ENCODE measurements at regions not wholly inside any gene's neighbourhood (a gene's known extent, or its start where the extent isn't known, plus 50 kb on each side); places are given as distances from the start of the nearest gene placed in this dataset.

- no peak for DNase-seq (ENCODE audit: low spot score)
Measured at GRCh38 chr6:147716434-147716833, 207.9 kb downstream of the SAMD5 start.

GRCh38 chr6:147717991-147718390 lies 209.5 kb downstream of the SAMD5 start:
- no peak for DNase-seq (ENCODE audit: low spot score)

- DNase-seq (ENCODE audit: low spot score) = no peak
Measured at GRCh38 chr6:147722158-147722557, 213.7 kb downstream of the SAMD5 start.

- DNase-seq (ENCODE audit: low spot score) = no peak
Measured at GRCh38 chr6:147724454-147724853, 216.0 kb downstream of the SAMD5 start.

GRCh38 chr6:147726342-147726741 lies 217.9 kb downstream of the SAMD5 start:
- no peak for DNase-seq (ENCODE audit: low spot score)

- DNase-seq (ENCODE audit: low spot score) = no peak
Measured at GRCh38 chr6:147728903-147729302, 220.4 kb downstream of the SAMD5 start.

GRCh38 chr6:147733686-147734085 lies 225.2 kb downstream of the SAMD5 start:
- DNase-seq (ENCODE audit: low spot score) = no peak

- no peak for DNase-seq (ENCODE audit: low spot score)
Measured at GRCh38 chr6:147734151-147734550, 225.7 kb downstream of the SAMD5 start.

- DNase-seq (ENCODE audit: low spot score) = no peak
Measured at GRCh38 chr6:147735924-147736323, 227.4 kb downstream of the SAMD5 start.

- no peak for DNase-seq (ENCODE audit: low spot score)
Measured at GRCh38 chr6:147737115-147737514, 228.6 kb downstream of the SAMD5 start.

GRCh38 chr6:147738099-147738498 lies 229.6 kb downstream of the SAMD5 start:
- no peak for DNase-seq (ENCODE audit: low spot score)

- DNase-seq (ENCODE audit: low spot score) = no peak
Measured at GRCh38 chr6:147738516-147739162, 230.1 kb downstream of the SAMD5 start.

- DNase-seq (ENCODE audit: low spot score) = no peak
Measured at GRCh38 chr6:147740326-147740725, 231.8 kb downstream of the SAMD5 start.

GRCh38 chr6:147740916-147741315 lies 232.4 kb downstream of the SAMD5 start:
- DNase-seq (ENCODE audit: low spot score) = no peak

GRCh38 chr6:147741389-147741788 lies 232.9 kb downstream of the SAMD5 start:
- DNase-seq (ENCODE audit: low spot score) = no peak

GRCh38 chr6:147742440-147742839 lies 233.9 kb downstream of the SAMD5 start:
- no peak for DNase-seq (ENCODE audit: low spot score)

GRCh38 chr6:147744012-147744411 lies 235.5 kb downstream of the SAMD5 start:
- DNase-seq (ENCODE audit: low spot score) = no peak

GRCh38 chr6:147749331-147749730 lies 240.8 kb downstream of the SAMD5 start:
- no peak for DNase-seq (ENCODE audit: low spot score)

- no peak for DNase-seq (ENCODE audit: low spot score)
Measured at GRCh38 chr6:147750413-147750812, 241.9 kb downstream of the SAMD5 start.

GRCh38 chr6:147751232-147751631 lies 242.7 kb downstream of the SAMD5 start:
- DNase-seq (ENCODE audit: low spot score) = no peak

- DNase-seq (ENCODE audit: low spot score) = no peak
Measured at GRCh38 chr6:147752689-147753403, 244.4 kb downstream of the SAMD5 start.

GRCh38 chr6:147755999-147756398 lies 247.5 kb downstream of the SAMD5 start:
- DNase-seq (ENCODE audit: low spot score) = no peak

- no peak for DNase-seq (ENCODE audit: low spot score)
Measured at GRCh38 chr6:147756891-147757290, 248.4 kb downstream of the SAMD5 start.

GRCh38 chr6:147757291-147757690 lies 248.8 kb downstream of the SAMD5 start:
- DNase-seq (ENCODE audit: low spot score) = no peak

All from SW480 (cell line).